ENCODE measurements at regions not wholly inside any gene's neighbourhood (a gene's known extent, or its start where the extent isn't known, plus 50 kb on each side); places are given as distances from the start of the nearest gene placed in this dataset.
A peak's percentile ranks its signal among the peaks of the same experiment; 100 is the strongest.
"Not testable (repeated sequence)": the region's sequence is repeated elsewhere in the genome, so short reads cannot be mapped to it uniquely, and the experiment has no call there.

GRCh38 chr4:142897518-142897917 lies 51.4 kb upstream of the INPP4B start:
- DNase-seq = not testable (repeated sequence)

- no peak for DNase-seq
Observed at GRCh38 chr4:142900622-142901021, 54.5 kb upstream of the INPP4B start.

GRCh38 chr4:142901166-142901662 lies 55.1 kb upstream of the INPP4B start:
- no peak for DNase-seq

GRCh38 chr4:142903617-142904016 lies 57.5 kb upstream of the INPP4B start:
- not testable (repeated sequence) for DNase-seq

- no peak for DNase-seq
Observed at GRCh38 chr4:142909908-142910307, 63.8 kb upstream of the INPP4B start.

- no peak for DNase-seq
Observed at GRCh38 chr4:142913034-142913433, 66.9 kb upstream of the INPP4B start.

GRCh38 chr4:142913461-142914030 lies 67.4 kb upstream of the INPP4B start:
- DNase-seq = no peak

- no peak for DNase-seq
Observed at GRCh38 chr4:142917678-142918077, 71.6 kb upstream of the INPP4B start.

- DNase-seq = no peak
Observed at GRCh38 chr4:142922720-142923119, 76.6 kb upstream of the INPP4B start.

- DNase-seq = no peak
Observed at GRCh38 chr4:142923619-142924018, 77.5 kb upstream of the INPP4B start.

GRCh38 chr4:142925161-142925560 lies 79.1 kb upstream of the INPP4B start:
- DNase-seq = no peak

- DNase-seq = no peak
Observed at GRCh38 chr4:142927721-142928120, 81.6 kb upstream of the INPP4B start.

- no peak for DNase-seq
Observed at GRCh38 chr4:142929526-142929925, 83.4 kb upstream of the INPP4B start.

- no peak for DNase-seq
Observed at GRCh38 chr4:142933207-142933606, 87.1 kb upstream of the INPP4B start.

- DNase-seq = no peak
Observed at GRCh38 chr4:142940425-142941330, 94.6 kb upstream of the INPP4B start.

- DNase-seq = no peak
Observed at GRCh38 chr4:142944565-142944964, 98.5 kb upstream of the INPP4B start.

- DNase-seq = no peak
Observed at GRCh38 chr4:142952821-142953580, 106.9 kb upstream of the INPP4B start.

- DNase-seq = no peak
Observed at GRCh38 chr4:142954415-142954814, 108.3 kb upstream of the INPP4B start.

GRCh38 chr4:142955501-142955900 lies 109.4 kb upstream of the INPP4B start:
- no peak for DNase-seq

GRCh38 chr4:142959173-142959572 lies 113.1 kb upstream of the INPP4B start:
- no peak for DNase-seq

GRCh38 chr4:142960126-142960525 lies 114.0 kb upstream of the INPP4B start:
- DNase-seq = peak in 1 of 2 donors; percentile 23

- DNase-seq = no peak
Observed at GRCh38 chr4:142960867-142961644, 115.0 kb upstream of the INPP4B start.

Measured in right lung (tissue), 2 donors.